ENCODE measurements at regions not wholly inside any gene's neighbourhood (a gene's known extent, or its start where the extent isn't known, plus 50 kb on each side); places are given as distances from the start of the nearest gene placed in this dataset.

DNA sequence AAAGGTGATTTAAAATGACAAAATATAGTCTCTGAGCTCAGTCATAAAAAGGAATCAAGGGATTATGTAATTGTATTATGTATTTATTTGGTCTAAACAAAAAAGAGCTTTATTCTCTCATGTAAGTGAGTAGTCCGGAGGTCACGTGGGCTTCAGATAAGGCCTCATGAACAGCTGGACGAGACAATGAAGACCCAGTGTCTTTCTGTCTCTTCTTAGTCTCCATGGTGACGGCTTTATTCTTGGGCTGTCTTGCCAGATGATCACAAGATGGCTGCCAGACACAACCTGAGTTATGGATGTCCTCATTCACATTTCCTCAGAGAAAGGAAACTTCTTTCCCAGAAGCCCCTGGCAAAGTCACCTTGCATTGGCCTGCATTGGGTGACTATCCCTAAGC, 98.6 kb downstream of the ARF6 start:
- Histone ChIP-seq H3K27ac (no peak overlapping the region), H3K9me3 (no peaks in the 10 kb centered on the region), H3K36me3 (no peaks in the 10 kb centered on the region), H3K27me3 (no peaks in the 10 kb centered on the region), H3K4me1 (no peaks in the 10 kb centered on the region), H3K4me3 (no peak overlapping the region)
- in situ Hi-C loops (cut with MboI; ENCODE audit: low sequenced_read_pairs in 4 of 4) = no loop called here
- TF ChIP-seq POLR2A (IDR thresholded peaks at IDR 0.05) = no peak
- TF ChIP-seq, protein P1, sequence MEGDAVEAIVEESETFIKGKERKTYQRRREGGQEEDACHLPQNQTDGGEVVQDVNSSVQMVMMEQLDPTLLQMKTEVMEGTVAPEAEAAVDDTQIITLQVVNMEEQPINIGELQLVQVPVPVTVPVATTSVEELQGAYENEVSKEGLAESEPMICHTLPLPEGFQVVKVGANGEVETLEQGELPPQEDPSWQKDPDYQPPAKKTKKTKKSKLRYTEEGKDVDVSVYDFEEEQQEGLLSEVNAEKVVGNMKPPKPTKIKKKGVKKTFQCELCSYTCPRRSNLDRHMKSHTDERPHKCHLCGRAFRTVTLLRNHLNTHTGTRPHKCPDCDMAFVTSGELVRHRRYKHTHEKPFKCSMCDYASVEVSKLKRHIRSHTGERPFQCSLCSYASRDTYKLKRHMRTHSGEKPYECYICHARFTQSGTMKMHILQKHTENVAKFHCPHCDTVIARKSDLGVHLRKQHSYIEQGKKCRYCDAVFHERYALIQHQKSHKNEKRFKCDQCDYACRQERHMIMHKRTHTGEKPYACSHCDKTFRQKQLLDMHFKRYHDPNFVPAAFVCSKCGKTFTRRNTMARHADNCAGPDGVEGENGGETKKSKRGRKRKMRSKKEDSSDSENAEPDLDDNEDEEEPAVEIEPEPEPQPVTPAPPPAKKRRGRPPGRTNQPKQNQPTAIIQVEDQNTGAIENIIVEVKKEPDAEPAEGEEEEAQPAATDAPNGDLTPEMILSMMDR (IDR thresholded peaks at IDR 0.05 in 4 of 5, conservative IDR thresholded peaks at IDR 0.05 in 1 of 5) = no peak
- intact Hi-C loops (cut with DNase I; ENCODE audit: low total_unique reads) = no loop called here
- ATAC-seq = no peak
- DNase-seq = no peak

DNA sequence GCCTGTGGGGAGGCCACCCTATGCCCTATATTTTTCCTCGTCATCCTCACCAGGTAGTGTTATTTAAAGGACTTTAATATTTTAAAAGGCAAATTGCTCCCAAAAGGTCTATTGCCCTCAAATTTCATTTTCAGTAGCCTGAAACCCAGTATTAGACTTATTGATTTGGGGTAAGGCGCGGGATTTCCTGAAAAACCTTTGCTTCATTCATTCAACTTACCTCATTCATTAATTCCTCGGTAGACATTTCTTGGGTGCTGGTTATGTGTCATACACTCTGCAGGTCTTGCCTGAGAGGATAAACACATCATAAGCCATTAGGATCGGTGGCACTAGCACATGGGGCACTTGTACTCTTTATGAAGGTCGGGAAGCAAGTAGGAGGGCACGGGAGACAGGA, 99.2 kb downstream of the ARF6 start:
- H3K27me3 ChIP-seq = no peaks in the 10 kb centered on the region
- H3K4me3 ChIP-seq = no peak overlapping the region
- no peaks in the 10 kb centered on the region for H3K4me1 ChIP-seq
- in situ Hi-C loops (cut with MboI; ENCODE audit: low sequenced_read_pairs in 4 of 4) = no loop called here
- ATAC-seq (no peak), DNase-seq (no peak)
- no peaks in the 10 kb centered on the region for H3K36me3 ChIP-seq
- H3K27ac ChIP-seq = no peak overlapping the region
- intact Hi-C loops (cut with DNase I; ENCODE audit: low total_unique reads) = no loop called here
- H3K9me3 ChIP-seq = no peaks in the 10 kb centered on the region
- TF ChIP-seq, protein P1 (IDR thresholded peaks at IDR 0.05 in 4 of 5, conservative IDR thresholded peaks at IDR 0.05 in 1 of 5) = no peak
- no peak for TF ChIP-seq POLR2A (IDR thresholded peaks at IDR 0.05)

DNA sequence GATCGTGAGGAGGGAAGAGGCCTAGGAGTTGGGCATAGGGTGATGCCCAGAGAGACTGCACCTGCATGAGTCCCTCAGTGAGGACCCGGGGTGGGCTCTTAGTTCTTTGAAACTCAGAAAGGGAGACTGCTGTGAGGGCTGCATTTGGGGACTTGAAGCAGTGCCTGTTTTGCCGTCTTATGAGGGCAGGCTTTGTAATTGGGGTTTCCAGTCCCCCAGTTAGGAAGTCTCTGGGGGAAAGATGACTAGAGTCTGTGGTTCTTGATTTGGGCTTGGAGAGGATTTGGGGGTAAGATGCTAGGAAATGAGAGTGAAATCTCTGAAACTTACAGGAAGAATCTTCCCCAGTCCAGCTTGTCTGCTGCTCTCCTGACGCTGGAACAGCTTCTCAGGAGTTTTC, 99.6 kb downstream of the ARF6 start:
- Histone ChIP-seq H3K4me1 (no peaks in the 10 kb centered on the region), H3K9me3 (no peaks in the 10 kb centered on the region), H3K36me3 (no peaks in the 10 kb centered on the region), H3K27me3 (no peaks in the 10 kb centered on the region), H3K4me3 (no peak overlapping the region), H3K27ac (no peak overlapping the region)
- no peak for DNase-seq
- intact Hi-C loops (cut with DNase I; ENCODE audit: low total_unique reads) = no loop called here
- TF ChIP-seq POLR2A (IDR thresholded peaks at IDR 0.05) = no peak
- TF ChIP-seq, protein P1 (IDR thresholded peaks at IDR 0.05 in 4 of 5, conservative IDR thresholded peaks at IDR 0.05 in 1 of 5) = no peak
- in situ Hi-C loops (cut with MboI; ENCODE audit: low sequenced_read_pairs in 4 of 4) = no loop called here
- no peak for ATAC-seq

DNA sequence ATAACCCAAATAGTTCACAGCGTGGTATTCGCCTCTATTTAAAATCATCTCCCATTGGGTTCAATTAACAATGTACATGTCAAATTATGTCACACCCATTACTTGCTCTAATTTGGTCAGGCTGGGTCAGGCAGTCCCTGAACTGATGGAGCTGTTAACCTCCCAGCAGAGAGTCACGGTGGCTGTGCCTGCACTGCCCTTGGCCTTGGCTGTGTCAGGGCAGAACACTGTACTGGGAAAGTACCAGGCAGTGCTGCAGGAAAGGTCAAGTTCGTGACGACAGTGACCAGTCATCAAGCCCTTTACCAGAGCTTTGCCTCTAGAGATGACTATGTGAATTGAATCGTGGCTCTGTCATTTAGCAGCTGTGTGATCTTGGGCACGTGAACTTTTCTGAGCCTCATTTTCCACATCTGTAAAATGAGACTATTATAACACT, 100.0 kb downstream of the ARF6 start:
- in situ Hi-C loops (cut with MboI; ENCODE audit: low sequenced_read_pairs in 4 of 4) = no loop called here
- TF ChIP-seq POLR2A (IDR thresholded peaks at IDR 0.05) = no peak
- DNase-seq = peak in 1 of 2 donors; percentile 48
- Histone ChIP-seq H3K27ac (no peak overlapping the region), H3K4me1 (peaks cover under 1 to 4% of the 10 kb centered on the region in 2 donors), H3K36me3 (no peaks in the 10 kb centered on the region), H3K4me3 (no peak overlapping the region), H3K27me3 (no peaks in the 10 kb centered on the region), H3K9me3 (no peaks in the 10 kb centered on the region)
- intact Hi-C loops (cut with DNase I; ENCODE audit: low total_unique reads) = no loop called here
- ATAC-seq = peak; percentile 63 to 72

DNA sequence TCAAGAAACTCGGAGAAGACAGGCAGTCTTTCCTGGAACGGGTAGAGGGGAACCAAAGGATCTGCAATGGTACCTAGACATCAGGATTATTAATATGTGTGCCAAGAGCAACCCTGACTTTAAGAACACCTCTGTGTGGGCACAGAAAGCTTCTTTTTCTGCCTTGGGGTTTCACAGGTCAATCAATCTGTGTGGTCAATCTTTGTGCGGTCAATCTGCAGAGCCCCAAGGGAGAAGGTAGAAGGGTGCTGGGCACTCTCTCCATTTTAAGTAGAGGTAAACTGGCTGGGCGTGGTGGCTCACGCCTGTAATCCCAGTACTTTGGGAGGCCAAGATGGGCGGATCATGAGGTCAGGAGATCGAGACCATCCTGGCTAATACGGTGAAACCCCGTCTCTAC, 100.7 kb downstream of the ARF6 start:
- H3K27ac ChIP-seq = no peak overlapping the region
- no peaks in the 10 kb centered on the region for H3K27me3 ChIP-seq
- no peak for TF ChIP-seq POLR2A (IDR thresholded peaks at IDR 0.05)
- no peaks in the 10 kb centered on the region for H3K9me3 ChIP-seq
- intact Hi-C loops (cut with DNase I; ENCODE audit: low total_unique reads) (no loop called here), in situ Hi-C loops (cut with MboI; ENCODE audit: low sequenced_read_pairs in 4 of 4) (no loop called here)
- H3K4me3 ChIP-seq = no peak overlapping the region
- no peak for ATAC-seq
- no peaks in the 10 kb centered on the region for H3K36me3 ChIP-seq
- H3K4me1 ChIP-seq = peaks cover 7 to 10% of the 10 kb centered on the region in 2 donors
- no peak for DNase-seq

DNA sequence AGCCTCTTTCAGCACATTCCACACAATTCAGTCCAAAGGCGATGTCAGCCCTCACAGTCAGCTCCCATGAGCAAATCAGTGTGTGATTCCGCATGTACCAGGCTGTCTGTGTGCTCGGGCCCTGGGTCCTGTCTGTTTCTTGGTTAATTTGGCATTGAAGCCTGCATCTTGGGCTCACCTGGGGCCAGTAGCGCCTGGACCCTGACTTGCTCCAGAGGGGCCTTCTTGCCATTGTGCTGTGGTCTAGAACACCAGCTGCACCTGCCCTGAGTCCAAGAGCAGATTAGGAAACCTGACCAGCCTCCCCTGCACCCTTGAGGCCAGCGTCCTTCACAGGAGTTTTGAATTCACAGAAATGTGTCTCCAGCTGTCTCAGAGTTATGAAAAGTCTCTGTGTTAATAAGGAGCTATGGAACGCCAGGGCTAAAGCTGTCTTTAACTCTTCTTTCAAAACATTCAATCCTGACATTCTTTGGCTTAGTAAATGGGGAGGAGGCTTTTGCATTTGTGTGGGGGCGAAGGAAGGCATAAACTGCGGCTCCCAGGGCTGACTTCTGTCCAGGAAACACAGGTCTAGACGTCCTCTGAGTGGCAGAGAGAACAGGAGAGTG, 102.2 kb downstream of the ARF6 start:
- in situ Hi-C loops (cut with MboI; ENCODE audit: low sequenced_read_pairs in 4 of 4) = no loop called here
- H3K4me1 ChIP-seq = peaks cover 22 to 23% of the 10 kb centered on the region in 2 donors
- TF ChIP-seq POLR2A (IDR thresholded peaks at IDR 0.05) = no peak
- TF ChIP-seq, protein P1 (IDR thresholded peaks at IDR 0.05 in 4 of 5, conservative IDR thresholded peaks at IDR 0.05 in 1 of 5) = no peak
- ATAC-seq = no peak
- intact Hi-C loops (cut with DNase I; ENCODE audit: low total_unique reads) = loop anchor here (5.0 kb wide), 1 partner anchor 37 kb away; no protein-coding TSS in a partner anchor
- DNase-seq = no peak
- no peak overlapping the region for H3K4me3 ChIP-seq
- H3K9me3 ChIP-seq = no peaks in the 10 kb centered on the region
- H3K27me3 ChIP-seq = no peaks in the 10 kb centered on the region
- H3K36me3 ChIP-seq = no peaks in the 10 kb centered on the region
- no peak overlapping the region for H3K27ac ChIP-seq

Data from gastrocnemius medialis (tissue), 4 donors.